Neural progenitor cell (in vitro differentiated cells): ENCODE measurements at regions not wholly inside any gene's neighbourhood (a gene's known extent, or its start where the extent isn't known, plus 50 kb on each side); places are given as distances from the start of the nearest gene placed in this dataset.

Source experiments
- EZH2 ChIP-seq: fragments of 200-600 bp; sonication (generic); IDR thresholded peaks from 2 replicates; pipeline ENCODE4 v1.6.1; 2017; ENCODE audit warnings: antibody characterized with exemption, mild to moderate bottlenecking, moderate library complexity
- EZH2phosphoT487 ChIP-seq: fragments of 200-600 bp; sonication (generic); IDR thresholded peaks from 2 replicates; pipeline ENCODE4 v1.6.1; 2017; ENCODE audit warnings: antibody characterized with exemption
- TF ChIP-seq, protein P1 (sequence below): fragments of 200-600 bp; sonication (generic); IDR thresholded peaks from 2 replicates; pipeline ENCODE4 v1.5.1; 2017; ENCODE audit warnings: antibody characterized with exemption, mild to moderate bottlenecking

DNA sequence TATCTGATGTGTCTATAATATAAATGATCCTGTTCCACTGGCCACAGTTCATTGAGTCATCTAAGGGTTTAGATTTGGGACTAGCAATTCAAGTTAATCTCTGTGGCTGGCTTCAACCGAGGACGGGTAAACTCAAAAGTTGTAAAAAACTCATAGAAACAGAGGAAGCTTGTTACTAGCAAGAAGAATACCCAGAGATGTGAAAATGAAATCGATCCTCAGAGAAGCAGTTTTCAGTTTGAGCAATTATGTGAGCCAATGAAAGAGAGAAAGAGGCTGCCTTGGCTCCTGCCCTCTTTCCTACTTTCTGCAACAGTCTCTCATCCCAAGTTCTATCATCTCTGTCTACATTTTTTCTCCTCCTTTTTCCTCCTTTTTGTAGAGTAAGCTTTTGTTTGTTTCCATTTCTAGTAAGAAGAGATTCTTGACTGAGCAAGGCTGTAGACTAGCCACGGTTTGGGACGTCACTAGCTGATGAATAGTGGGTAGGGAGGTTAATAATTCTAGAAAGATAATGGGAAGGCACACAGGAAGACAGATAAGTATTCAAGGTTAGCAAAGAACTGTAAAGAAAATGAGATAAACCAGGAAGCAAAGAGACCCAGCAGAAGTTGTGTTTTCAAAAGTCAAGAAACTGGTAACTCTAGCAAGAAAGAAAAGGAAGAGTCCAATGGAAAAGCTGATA, 298.9 kb upstream of the NR2F2 start:
- no peak for TF ChIP-seq EZH2
- TF ChIP-seq, protein P1, sequence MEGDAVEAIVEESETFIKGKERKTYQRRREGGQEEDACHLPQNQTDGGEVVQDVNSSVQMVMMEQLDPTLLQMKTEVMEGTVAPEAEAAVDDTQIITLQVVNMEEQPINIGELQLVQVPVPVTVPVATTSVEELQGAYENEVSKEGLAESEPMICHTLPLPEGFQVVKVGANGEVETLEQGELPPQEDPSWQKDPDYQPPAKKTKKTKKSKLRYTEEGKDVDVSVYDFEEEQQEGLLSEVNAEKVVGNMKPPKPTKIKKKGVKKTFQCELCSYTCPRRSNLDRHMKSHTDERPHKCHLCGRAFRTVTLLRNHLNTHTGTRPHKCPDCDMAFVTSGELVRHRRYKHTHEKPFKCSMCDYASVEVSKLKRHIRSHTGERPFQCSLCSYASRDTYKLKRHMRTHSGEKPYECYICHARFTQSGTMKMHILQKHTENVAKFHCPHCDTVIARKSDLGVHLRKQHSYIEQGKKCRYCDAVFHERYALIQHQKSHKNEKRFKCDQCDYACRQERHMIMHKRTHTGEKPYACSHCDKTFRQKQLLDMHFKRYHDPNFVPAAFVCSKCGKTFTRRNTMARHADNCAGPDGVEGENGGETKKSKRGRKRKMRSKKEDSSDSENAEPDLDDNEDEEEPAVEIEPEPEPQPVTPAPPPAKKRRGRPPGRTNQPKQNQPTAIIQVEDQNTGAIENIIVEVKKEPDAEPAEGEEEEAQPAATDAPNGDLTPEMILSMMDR = no peak
- TF ChIP-seq EZH2phosphoT487 = no peak
